ENCODE measurements at regions not wholly inside any gene's neighbourhood (a gene's known extent, or its start where the extent isn't known, plus 50 kb on each side); places are given as distances from the start of the nearest gene placed in this dataset.
A peak's percentile ranks its signal among the peaks of the same experiment; 100 is the strongest.

DNA sequence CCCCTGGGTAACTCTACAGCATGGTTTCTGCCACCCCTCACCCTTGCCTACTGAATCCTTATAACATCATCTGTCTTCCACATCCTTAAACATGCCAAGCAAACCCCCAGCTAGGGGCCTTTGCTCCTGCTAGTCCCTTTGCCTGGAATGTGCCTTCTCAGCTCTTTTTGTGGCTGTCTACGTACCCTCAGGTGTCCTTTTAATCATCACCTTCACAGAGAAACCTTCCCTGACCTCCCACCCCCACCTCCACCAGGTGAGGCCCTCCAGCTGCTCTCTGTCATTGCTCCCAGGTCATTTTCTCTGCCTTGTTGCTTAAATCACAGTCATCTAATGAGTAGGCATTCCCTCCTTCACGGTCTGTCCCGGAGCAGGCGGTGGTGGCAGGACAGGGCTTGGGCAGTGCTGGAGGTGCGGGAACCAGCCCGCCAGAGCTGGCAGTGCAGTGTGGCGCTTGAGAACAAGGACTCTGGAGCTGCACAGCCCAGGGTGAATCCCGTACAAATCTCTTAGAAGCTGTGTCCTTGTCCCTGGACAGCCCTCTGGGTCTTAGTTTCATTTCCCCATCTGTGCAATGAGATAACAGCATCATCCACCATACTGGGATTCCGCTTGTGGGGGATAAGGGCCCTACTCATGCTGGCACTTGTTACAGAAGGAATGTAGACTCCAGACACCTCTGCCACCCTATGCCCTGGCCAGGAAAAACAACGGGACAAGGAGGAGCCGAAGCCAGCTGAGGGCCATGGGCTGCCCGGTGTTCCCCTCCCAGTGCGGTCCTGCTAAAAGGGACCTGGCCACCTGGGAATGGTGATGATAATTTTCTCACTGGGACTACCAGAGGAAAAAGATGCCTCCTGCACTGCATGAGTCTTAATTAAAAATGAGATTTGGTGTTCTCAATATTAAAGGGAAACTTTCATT, 52.1 kb upstream of the IQSEC1 start:
- Mint-ChIP-seq H3K4me3 (no peak overlapping the region), H3K27me3 (peaks cover 0 to 6% (median 0%) of the 10 kb centered on the region in 3 donors), H3K4me1 (peaks cover 0 to 7% (median 0%) of the 10 kb centered on the region in 3 donors), H3K27ac (peak overlapping the region; percentile 23 to 86 (median 66)), H3K9me3 (no peaks in the 10 kb centered on the region), H3K36me3 (no peaks in the 10 kb centered on the region)
- ATAC-seq (ENCODE audit: low read depth in 2 of 2), result no peak
- no peak for DNase-seq

DNA sequence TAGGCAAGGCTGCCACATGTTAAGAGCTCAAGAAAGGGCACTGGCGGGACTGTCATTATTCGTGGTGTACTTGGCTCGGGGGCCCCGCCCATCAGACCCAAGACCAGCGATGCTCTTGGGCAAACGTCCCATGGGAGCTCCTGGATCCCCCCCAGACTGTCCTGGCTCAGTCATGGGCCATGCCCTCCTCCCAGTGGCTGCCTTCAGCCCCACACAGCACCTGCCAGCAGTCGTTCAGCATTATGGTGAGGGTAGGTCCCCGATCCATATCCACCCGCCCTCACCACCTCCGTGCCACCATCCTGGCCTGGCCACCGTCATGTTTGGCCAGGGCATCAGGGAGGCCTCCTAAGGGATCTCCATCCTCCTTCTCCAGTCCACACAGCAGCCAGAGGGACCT, 51.4 kb upstream of the IQSEC1 start:
- H3K27me3 Mint-ChIP-seq, result peaks cover 0 to 6% (median 0%) of the 10 kb centered on the region in 3 donors
- H3K4me1 Mint-ChIP-seq, result peaks cover under 1 to 7% (median 1%) of the 10 kb centered on the region in 3 donors
- DNase-seq, result no peak
- H3K36me3 Mint-ChIP-seq, result no peaks in the 10 kb centered on the region
- ATAC-seq (ENCODE audit: low read depth in 2 of 2), result no peak
- H3K9me3 Mint-ChIP-seq, result no peaks in the 10 kb centered on the region
- H3K27ac Mint-ChIP-seq, result peak overlapping the region in 2 of 6 donors; percentile 23 to 78
- no peak overlapping the region for H3K4me3 Mint-ChIP-seq

DNA sequence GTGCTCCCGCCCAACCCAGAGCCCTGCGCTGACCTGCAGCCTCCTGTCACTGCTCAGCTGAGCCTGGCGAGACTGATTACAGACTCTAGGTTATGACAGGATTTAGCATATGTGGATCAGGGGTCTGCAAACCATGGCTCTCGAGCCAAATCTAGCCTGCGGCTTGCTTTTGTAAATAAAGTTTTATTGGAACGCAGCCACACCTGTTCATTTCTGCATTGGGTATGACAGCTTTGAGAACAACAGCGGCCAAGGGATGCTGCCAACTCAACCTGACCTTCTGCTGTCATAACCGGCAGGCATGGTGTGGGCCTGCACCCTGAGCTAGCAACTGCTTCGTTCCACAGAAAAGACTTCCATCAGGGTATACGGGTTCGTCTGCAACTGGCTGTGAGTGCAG, 50.5 kb upstream of the IQSEC1 start:
- DNase-seq, result no peak
- Mint-ChIP-seq H3K4me1 (peaks cover 5 to 7% (median 7%) of the 10 kb centered on the region in 3 donors), H3K36me3 (no peaks in the 10 kb centered on the region), H3K27ac (no peak overlapping the region), H3K4me3 (no peak overlapping the region), H3K27me3 (peaks cover 0 to 6% (median 0%) of the 10 kb centered on the region in 3 donors), H3K9me3 (no peaks in the 10 kb centered on the region)
- ATAC-seq (ENCODE audit: low read depth in 2 of 2), result no peak

DNA sequence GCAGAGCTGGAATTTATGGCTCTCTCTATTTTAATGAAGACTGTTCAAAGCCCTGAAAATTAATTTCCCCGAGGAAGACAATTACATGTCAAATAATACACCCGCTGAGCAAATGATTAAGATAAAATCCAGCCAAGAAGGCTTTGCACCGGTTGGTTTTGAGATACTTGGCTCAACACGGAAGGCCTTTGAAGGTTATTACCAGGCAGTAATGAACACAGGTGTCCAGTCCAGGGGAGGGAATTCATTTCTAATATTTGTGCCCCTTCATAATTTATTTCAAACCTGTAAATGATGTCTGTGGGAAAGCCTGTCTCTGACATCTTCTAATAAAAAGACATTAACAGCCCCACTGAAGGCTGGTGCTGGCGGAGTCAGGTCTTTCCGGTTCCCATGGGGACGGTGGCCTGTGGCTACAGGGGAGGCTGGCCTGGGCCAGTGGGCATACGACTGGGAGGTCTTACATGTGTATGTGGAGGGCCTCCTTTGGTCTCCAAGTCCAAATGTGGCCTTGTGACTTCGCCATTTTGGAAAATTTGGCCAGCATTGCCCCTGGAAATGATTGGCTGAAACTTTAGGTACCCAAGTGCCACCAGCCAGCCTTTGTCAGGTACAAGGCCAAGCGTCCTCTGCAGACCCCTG, 49.9 kb upstream of the IQSEC1 start:
- H3K27ac Mint-ChIP-seq, result peak overlapping the region in 1 of 6 donors; percentile 4
- no peak overlapping the region for H3K4me3 Mint-ChIP-seq
- H3K36me3 Mint-ChIP-seq, result no peaks in the 10 kb centered on the region
- H3K9me3 Mint-ChIP-seq, result no peaks in the 10 kb centered on the region
- ATAC-seq (ENCODE audit: low read depth in 2 of 2), result no peak
- H3K27me3 Mint-ChIP-seq, result peaks cover 0 to 6% (median 0%) of the 10 kb centered on the region in 3 donors
- peaks cover 7 to 10% (median 7%) of the 10 kb centered on the region in 3 donors for H3K4me1 Mint-ChIP-seq
- DNase-seq, result no peak

All from naive B cell (primary cell).